HL-60 (cell line): ENCODE measurements at regions not wholly inside any gene's neighbourhood (a gene's known extent, or its start where the extent isn't known, plus 50 kb on each side); places are given as distances from the start of the nearest gene placed in this dataset.

Source experiments
- CTCF ChIP-seq: IDR thresholded peaks from one replicate; pipeline ENCODE4 v1.5.1; 2011; ENCODE audit warnings: low read length, control low read depth, inconsistent platforms; ENCODE audit not compliant: insufficient read depth
- POLR2AphosphoS5 ChIP-seq: IDR thresholded peaks from 2 replicates; pipeline ENCODE4 v1.6.1; 2012; ENCODE audit warnings: low read depth
- REST ChIP-seq: IDR thresholded peaks from 2 replicates; pipeline ENCODE4 v1.6.1; 2012; ENCODE audit warnings: low read depth; ENCODE audit not compliant: insufficient replicate concordance

DNA sequence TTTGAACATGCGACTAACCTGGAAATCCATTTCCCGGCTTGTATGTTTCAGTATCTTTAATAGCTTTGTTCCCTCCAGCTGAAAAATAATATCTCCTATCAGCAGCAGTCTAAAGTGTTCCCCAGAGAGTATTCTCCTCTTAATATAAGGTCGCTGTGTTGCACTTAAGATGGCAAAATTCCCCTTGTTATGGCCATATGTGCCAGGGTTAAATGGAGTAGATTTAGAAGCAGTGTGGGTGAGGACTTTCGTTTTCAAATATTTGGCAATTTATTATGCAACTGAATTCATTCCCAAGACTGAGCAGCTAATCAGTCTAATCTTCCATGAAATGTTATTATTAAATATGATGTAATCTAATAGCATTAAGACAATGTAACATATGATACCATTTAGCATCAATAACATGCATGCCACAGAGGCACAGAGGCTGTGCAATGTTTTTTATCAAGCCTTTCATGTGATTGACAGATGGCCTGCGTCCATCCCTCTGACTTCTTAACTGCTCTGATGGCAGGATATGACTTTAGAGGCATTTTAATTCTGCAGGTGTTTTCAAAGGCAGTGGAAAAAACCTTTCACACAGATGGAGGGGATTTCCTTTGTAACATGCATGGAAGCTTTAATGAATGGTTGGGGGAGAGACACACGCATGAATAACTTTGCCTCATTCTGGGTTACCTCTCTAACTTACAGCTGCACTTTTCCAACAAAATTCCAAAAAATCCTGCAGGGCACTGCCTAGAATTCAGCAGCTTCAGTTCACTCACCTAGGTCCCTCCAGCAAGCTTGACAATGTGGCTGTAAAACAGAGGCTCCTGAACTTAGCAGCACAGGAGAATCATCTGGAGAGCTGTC, 55.1 kb upstream of the ZPBP start:
- no peak for TF ChIP-seq POLR2AphosphoS5
- TF ChIP-seq CTCF, result no peak
- TF ChIP-seq REST, result no peak
